Thoracic aorta (tissue), 2 donors: ENCODE measurements at regions not wholly inside any gene's neighbourhood (a gene's known extent, or its start where the extent isn't known, plus 50 kb on each side); places are given as distances from the start of the nearest gene placed in this dataset.
"Not testable (repeated sequence)": the region's sequence is repeated elsewhere in the genome, so short reads cannot be mapped to it uniquely, and the experiment has no call there.

Experiments used
- ATAC-seq: fragments of 150-250 bp; one replicate; pipeline ENCODE4 v1.8.0; 2017; ENCODE audit warnings: low read depth; ENCODE audit not compliant: insufficient number of reproducible peaks, low FRiP score
- DNase-seq: peaks from one replicate; pipeline ENCODE4 v3.0.0-alpha.2; 2020; ENCODE audit warnings: low spot score
- H3K27ac ChIP-seq, 2 donors: fragments of 200-600 bp; sonication (generic); 1 replicate in 1 of 2; 2 replicates in 1 of 2; pipeline ENCODE4 v1.5.1; 2016; ENCODE audit warnings: mild to moderate bottlenecking in 2 of 2, moderate library complexity in 2 of 2
- H3K27me3 ChIP-seq: fragments of 200-600 bp; sonication (generic); replicated peaks from 2 replicates; pipeline ENCODE4 v1.6.0; 2016; ENCODE audit warnings: mild to moderate bottlenecking; ENCODE audit not compliant: insufficient read depth
- H3K36me3 ChIP-seq: fragments of 200-600 bp; sonication (generic); one replicate; pipeline ENCODE4 v1.5.1; 2016
- H3K4me1 ChIP-seq, 2 donors: fragments of 200-600 bp; sonication (generic); 1 replicate in 1 of 2; 2 replicates in 1 of 2; pipeline versions ENCODE4 v1.5.1 to v1.6.0; 2016; ENCODE audit warnings: low read depth in 2 of 2, mild to moderate bottlenecking in 1 of 2; ENCODE audit not compliant: control insufficient read depth in 1 of 2
- H3K4me3 ChIP-seq: fragments of 200-600 bp; sonication (generic); 2 replicates; pipeline ENCODE4 v1.5.1; 2016; ENCODE audit warnings: mild to moderate bottlenecking
- H3K9me3 ChIP-seq: fragments of 200-600 bp; sonication (generic); 2 replicates; pipeline ENCODE4 v1.5.1; 2016
- TF ChIP-seq, protein P1 (sequence below): fragments of 200-600 bp; sonication (generic); IDR thresholded peaks from one replicate; pipeline ENCODE4 v1.5.1; 2019; ENCODE audit warnings: antibody characterized with exemption

DNA sequence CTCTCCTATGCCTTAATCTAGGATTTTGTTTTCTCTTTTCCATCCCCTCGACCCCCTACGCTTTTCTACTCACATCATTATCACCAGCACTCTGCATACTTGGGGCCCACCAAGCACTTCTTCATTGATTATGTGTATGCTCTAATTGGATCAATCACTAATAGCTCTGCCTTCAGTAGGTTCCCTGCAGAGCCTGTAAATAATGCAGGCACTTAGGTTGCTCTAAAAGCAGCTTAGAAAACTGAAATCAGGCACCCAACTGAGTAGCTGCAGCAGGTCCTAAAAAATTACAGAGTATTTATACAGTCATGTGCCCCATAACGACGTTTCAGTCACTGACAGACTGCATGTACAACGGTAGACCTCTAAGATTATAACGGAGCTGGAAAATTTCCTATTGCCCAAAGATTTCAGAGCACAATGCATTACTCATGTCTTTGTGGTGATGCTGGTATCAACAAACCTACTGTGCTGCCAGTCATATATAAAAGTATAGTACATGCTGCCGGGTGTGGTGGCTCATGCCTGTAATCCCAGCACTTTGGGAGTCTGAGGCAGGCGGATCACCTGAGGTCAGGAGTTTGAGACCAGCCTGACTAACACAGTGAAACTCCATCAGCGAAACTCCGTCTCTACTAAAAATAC lies 280.4 kb downstream of the HS3ST3B1 start:
- Histone ChIP-seq H3K36me3 (no peaks in the 10 kb centered on the region), H3K27ac (no peak overlapping the region), H3K4me1 (no peaks in the 10 kb centered on the region), H3K9me3 (no peaks in the 10 kb centered on the region), H3K4me3 (no peak overlapping the region), H3K27me3 (no peaks in the 10 kb centered on the region)
- DNase-seq (no peak), ATAC-seq (no peak)
- TF ChIP-seq, protein P1, sequence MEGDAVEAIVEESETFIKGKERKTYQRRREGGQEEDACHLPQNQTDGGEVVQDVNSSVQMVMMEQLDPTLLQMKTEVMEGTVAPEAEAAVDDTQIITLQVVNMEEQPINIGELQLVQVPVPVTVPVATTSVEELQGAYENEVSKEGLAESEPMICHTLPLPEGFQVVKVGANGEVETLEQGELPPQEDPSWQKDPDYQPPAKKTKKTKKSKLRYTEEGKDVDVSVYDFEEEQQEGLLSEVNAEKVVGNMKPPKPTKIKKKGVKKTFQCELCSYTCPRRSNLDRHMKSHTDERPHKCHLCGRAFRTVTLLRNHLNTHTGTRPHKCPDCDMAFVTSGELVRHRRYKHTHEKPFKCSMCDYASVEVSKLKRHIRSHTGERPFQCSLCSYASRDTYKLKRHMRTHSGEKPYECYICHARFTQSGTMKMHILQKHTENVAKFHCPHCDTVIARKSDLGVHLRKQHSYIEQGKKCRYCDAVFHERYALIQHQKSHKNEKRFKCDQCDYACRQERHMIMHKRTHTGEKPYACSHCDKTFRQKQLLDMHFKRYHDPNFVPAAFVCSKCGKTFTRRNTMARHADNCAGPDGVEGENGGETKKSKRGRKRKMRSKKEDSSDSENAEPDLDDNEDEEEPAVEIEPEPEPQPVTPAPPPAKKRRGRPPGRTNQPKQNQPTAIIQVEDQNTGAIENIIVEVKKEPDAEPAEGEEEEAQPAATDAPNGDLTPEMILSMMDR, result no peak

DNA sequence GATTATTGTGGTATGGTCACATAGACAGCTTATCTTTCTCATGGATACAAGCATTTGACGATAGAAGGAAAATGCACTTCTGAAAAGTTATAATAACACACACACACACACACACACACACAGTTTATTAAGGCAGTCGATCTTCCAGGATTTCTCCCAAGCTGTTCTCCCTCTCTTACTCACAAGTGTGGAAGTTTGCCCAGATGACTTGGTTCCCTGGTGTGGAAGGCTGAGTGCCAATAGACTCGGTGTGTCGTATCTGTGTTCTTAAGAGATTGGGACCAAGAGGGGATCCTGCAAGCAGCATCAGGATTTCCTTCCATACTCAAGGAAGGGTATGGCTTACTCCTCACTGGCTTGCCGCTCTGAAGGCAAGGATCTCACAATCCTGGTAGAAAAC lies 279.6 kb downstream of the HS3ST3B1 start:
- Histone ChIP-seq H3K4me3 (no peak overlapping the region), H3K9me3 (no peaks in the 10 kb centered on the region), H3K36me3 (no peaks in the 10 kb centered on the region), H3K27me3 (no peaks in the 10 kb centered on the region), H3K27ac (no peak overlapping the region), H3K4me1 (no peaks in the 10 kb centered on the region)
- no peak for ATAC-seq
- DNase-seq, result no peak
- TF ChIP-seq, protein P1, result no peak

DNA sequence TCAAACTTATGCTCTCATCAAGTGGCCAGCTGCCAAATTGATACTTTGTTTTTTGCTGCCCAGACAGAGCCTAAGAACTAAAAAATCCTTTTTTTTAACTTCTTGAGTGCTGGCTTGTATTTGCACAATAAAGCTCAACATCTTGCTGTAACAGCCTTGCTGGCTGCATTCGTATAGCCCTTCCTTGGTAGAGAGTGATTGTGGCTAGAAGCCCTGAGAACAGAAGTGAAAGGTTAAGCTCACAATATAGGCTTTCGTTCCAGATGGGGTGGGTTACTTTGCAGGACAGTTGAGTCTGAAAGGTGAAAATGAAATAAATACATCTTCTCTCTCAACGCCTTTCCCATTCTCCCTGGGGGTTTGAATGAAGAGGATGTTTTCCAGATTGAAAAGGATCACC lies 278.8 kb downstream of the HS3ST3B1 start:
- H3K4me3 ChIP-seq, result no peak overlapping the region
- TF ChIP-seq, protein P1, result no peak

DNA sequence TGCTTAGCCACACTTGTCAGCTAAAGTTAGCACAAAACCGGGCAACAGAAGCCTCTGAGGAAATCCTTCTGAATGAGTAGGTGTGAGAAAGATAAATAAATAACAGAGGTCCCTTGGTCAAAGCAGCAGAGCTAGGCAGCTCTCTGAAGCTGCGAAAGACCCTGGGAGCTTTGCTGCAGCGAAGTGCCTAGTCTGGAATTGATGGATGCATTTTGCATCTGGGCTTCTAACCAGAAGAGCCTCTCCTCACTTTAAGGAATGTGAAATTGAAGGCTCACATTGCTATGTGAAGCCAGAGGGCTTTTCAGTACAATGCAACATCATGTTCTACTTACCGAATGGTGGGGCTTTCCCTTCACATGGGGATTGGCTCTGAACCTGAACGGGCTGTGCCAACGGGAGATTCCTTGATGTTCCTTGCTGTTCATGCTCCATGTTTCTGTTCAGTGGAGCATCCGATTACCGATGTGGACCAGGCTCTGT lies 274.6 kb downstream of the HS3ST3B1 start:
- no peaks in the 10 kb centered on the region for H3K27me3 ChIP-seq
- no peak overlapping the region for H3K27ac ChIP-seq
- no peaks in the 10 kb centered on the region for H3K9me3 ChIP-seq
- no peak overlapping the region for H3K4me3 ChIP-seq
- ATAC-seq, result no peak
- DNase-seq, result no peak
- no peaks in the 10 kb centered on the region for H3K4me1 ChIP-seq
- TF ChIP-seq, protein P1, result no peak
- H3K36me3 ChIP-seq, result no peaks in the 10 kb centered on the region

More for the DNA sequence above, 278.8 kb downstream of the HS3ST3B1 start:
- ATAC-seq, result no peak
- H3K27me3 ChIP-seq, result no peaks in the 10 kb centered on the region
- no peaks in the 10 kb centered on the region for H3K36me3 ChIP-seq
- no peaks in the 10 kb centered on the region for H3K4me1 ChIP-seq
- no peaks in the 10 kb centered on the region for H3K9me3 ChIP-seq
- no peak overlapping the region for H3K27ac ChIP-seq
- no peak for DNase-seq

DNA sequence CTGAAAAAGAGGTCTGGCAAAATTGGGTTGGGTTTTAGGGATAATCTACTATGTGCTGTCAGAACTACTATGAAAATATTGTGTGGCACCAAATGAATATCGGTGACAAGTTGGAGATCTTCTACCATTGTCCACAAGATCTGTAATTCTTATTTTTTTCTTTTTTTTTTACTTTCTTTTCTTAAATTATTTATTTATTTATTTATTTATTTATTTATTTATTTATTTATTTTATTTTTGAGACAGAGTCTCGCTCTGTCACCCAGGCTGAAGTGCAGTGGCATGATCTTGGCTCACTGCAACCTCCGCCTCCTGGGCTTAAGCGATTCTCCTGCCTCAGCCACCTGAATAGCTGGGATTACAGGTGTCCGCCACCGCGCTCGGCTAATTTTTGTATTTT lies 259.4 kb downstream of the HS3ST3B1 start:
- not testable (repeated sequence) for H3K4me1 ChIP-seq, ATAC-seq, H3K36me3 ChIP-seq, H3K4me3 ChIP-seq, DNase-seq, H3K9me3 ChIP-seq, H3K27ac ChIP-seq, H3K27me3 ChIP-seq
